ENCODE measurements at regions not wholly inside any gene's neighbourhood (a gene's known extent, or its start where the extent isn't known, plus 50 kb on each side); places are given as distances from the start of the nearest gene placed in this dataset.
A peak's percentile ranks its signal among the peaks of the same experiment; 100 is the strongest.
"Not testable (repeated sequence)": the region's sequence is repeated elsewhere in the genome, so short reads cannot be mapped to it uniquely, and the experiment has no call there.

GRCh38 chrX:28188526-28188925 is 207.3 kb upstream of the DCAF8L1 start:
- no peak for DNase-seq

GRCh38 chrX:28180096-28180495 is 198.8 kb upstream of the DCAF8L1 start:
- no peak for DNase-seq

GRCh38 chrX:28178206-28178605 is 197.0 kb upstream of the DCAF8L1 start:
- DNase-seq: no peak

- DNase-seq: peak; percentile 0 to 34
These were observed 196.0 kb upstream of the DCAF8L1 start for GRCh38 chrX:28177202-28177601.

- no peak for DNase-seq
These were observed 189.5 kb upstream of the DCAF8L1 start for GRCh38 chrX:28170713-28171112.

- DNase-seq: no peak
These were observed 176.9 kb upstream of the DCAF8L1 start for GRCh38 chrX:28158019-28158777.

GRCh38 chrX:28152263-28152662 is 171.0 kb upstream of the DCAF8L1 start:
- DNase-seq: not testable (repeated sequence)

GRCh38 chrX:28135378-28136047 is 154.3 kb upstream of the DCAF8L1 start:
- no peak for DNase-seq

- no peak for DNase-seq
These were observed 152.5 kb upstream of the DCAF8L1 start for GRCh38 chrX:28133763-28134162.

GRCh38 chrX:28127662-28128061 is 146.4 kb upstream of the DCAF8L1 start:
- DNase-seq: no peak

- no peak for DNase-seq
These were observed 145.6 kb upstream of the DCAF8L1 start for GRCh38 chrX:28126886-28127285.

- peak in 1 of 2 experiments; percentile 24 for DNase-seq
These were observed 143.2 kb upstream of the DCAF8L1 start for GRCh38 chrX:28124416-28124815.

GRCh38 chrX:28120580-28121245 is 139.5 kb upstream of the DCAF8L1 start:
- DNase-seq: not testable (repeated sequence)

GRCh38 chrX:28120072-28120471 is 138.8 kb upstream of the DCAF8L1 start:
- DNase-seq: no peak

GRCh38 chrX:28108186-28108945 is 127.1 kb upstream of the DCAF8L1 start:
- no peak for DNase-seq

- DNase-seq: no peak
These were observed 117.9 kb upstream of the DCAF8L1 start for GRCh38 chrX:28099166-28099565.

- no peak for DNase-seq
These were observed 104.4 kb upstream of the DCAF8L1 start for GRCh38 chrX:28085653-28086052.

- no peak for DNase-seq
These were observed 77.7 kb upstream of the DCAF8L1 start for GRCh38 chrX:28058901-28059300.

- no peak for DNase-seq
These were observed 61.7 kb upstream of the DCAF8L1 start for GRCh38 chrX:28042826-28043564.

- no peak for DNase-seq
These were observed 61.0 kb upstream of the DCAF8L1 start for GRCh38 chrX:28042260-28042659.

GRCh38 chrX:28039258-28039657 is 58.0 kb upstream of the DCAF8L1 start:
- no peak for DNase-seq

Measured in NCI-H526 (cell line).